Activated T-helper 1 cell treated with anti-CD3 and anti-CD28 coated beads, Interleukin-2, amount 50 U/mL, for 16 hours (primary cell): ENCODE measurements at regions not wholly inside any gene's neighbourhood (a gene's known extent, or its start where the extent isn't known, plus 50 kb on each side); places are given as distances from the start of the nearest gene placed in this dataset.
"Not testable (repeated sequence)": the region's sequence is repeated elsewhere in the genome, so short reads cannot be mapped to it uniquely, and the experiment has no call there.

ENCODE experiments used
- DNase-seq, 2 donors: peaks; one replicate each; pipeline ENCODE4 v3.0.0-alpha.2; 2020; ENCODE audit warnings: low read depth in 1 of 2, low spot score in 1 of 2

DNA sequence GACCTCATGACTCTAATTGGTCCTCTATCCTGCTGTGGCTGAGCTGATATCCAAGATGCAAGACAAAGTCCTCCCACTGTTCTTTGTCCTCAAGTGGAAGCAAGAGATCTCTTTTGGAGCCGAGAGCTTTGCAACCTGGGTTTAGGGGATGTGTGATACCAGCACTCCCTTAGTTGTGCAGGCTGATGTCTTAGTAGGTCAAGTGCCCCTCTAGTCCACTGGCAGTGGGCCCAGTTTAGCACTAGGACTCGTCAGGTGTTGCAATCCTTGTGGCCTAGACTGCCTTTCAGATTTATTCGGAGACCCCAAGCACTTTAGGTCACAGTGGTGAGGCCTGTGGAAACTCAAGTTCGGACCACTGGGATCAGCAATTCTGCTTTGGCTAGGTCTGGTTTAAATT, 64.0 kb downstream of the GPRASP3 start:
- no peak for DNase-seq

DNA sequence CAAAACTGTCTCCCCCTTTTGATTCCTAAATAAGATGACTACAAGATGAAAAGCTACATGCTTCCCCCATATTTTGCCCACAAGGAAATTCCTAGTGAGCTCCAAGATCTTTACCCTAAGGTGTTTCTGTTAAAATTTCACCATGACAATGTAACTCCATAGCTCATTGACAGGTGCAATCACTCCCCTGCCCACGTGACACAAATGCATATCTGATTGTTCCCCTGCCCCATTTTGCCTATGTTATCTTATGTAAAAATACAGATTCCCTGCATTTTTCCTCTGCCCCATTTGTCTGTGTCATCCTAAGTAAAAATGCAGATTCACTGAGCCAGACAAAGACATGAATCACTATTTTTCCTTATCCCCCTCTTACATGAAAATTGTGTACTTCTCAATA, 66.7 kb downstream of the GPRASP3 start:
- no peak for DNase-seq

- no peak for DNase-seq
These were observed 87.8 kb downstream of the GPRASP3 start for GRCh38 chrX:102808336-102808735.

DNA sequence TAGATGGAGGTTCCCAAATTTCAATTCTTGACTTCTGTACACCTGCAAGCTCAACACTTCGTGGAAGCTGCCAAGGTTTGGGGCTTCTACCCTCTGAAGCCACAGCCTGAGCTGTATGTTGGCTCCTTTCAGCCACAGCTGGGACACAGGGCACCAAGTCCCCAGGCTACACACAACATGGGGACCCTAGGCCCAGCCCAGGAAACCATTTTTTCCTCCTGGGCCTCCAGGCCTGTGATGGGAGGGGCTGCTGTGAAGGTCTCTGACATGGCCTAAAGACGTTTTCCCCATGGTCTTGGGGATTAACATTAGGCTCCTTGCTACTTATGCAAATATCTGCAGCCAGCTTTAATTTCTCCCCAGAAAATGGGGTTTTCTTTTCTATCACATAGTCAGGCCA, 97.7 kb downstream of the GPRASP3 start:
- not testable (repeated sequence) for DNase-seq

GRCh38 chrX:102832661-102833060, 104.4 kb upstream of the RAB40AL start:
- DNase-seq, result no peak

DNA sequence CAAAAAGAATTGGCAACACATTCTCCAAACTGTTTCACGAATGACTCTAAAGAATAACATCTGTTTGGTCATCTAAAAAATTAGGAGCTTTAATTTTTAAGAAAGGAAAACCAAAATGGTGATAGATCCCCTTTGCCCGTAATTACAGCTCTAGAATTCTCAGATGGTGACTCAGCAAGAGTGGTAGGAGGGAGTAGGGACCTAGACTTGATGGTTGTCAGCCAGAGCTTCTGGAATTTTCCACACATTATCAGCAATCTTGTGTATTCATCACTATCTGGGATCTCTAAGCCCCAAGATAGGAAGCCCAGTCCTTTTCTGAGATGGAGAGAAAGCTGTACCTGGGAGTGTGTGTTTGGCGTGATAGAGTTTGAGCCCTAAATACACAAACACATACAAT, 103.9 kb upstream of the RAB40AL start:
- no peak for DNase-seq

DNA sequence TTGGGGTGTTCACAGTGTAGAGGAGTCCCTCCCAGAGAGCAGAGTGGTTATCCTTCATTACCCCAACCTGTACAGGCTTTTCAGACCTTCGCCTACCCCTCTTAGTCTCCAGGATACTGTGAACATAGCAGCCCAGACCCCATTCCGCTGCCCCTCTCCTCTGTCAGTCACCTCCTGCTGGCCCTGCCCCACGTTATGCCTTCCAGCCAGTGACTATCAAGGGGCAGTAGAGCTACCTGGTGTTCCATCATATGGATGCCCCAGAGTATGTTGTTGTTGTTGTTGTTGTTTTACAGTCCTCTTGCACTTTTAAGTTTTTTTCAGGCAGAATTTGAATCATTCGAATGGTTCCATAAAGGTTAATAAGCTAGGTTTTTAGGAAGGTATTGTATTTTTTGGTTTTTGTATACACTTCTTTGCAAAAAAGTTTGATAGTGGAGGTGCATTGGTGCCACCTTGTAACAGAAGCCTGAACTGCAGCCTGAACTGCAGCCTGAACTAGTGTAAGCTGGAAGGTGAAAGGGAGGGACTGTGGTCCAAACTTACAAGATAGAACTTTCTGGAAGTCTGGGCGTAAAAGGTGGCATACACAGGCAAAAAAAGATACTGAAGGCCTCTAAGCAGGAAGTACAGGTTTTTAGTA, 101.4 kb upstream of the RAB40AL start:
- DNase-seq, result no peak

DNA sequence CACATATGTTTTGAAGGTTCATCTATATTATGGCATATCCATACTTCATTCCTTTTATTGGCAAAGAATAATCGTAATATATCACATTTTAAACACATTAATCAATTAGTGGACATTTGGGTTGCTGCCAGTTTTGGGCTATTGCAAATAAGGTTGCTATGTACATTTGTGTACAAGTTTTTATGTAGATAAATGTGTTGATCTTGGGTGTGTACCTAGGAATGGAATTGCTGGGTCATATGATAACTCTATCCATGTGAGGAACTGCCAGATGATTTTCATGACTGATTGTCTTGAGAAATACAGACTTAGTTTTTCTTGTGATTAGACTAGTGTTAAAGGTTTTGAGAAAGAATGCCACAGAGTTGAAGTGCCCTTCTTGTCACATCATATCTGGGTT, 99.2 kb upstream of the RAB40AL start:
- no peak for DNase-seq

DNA sequence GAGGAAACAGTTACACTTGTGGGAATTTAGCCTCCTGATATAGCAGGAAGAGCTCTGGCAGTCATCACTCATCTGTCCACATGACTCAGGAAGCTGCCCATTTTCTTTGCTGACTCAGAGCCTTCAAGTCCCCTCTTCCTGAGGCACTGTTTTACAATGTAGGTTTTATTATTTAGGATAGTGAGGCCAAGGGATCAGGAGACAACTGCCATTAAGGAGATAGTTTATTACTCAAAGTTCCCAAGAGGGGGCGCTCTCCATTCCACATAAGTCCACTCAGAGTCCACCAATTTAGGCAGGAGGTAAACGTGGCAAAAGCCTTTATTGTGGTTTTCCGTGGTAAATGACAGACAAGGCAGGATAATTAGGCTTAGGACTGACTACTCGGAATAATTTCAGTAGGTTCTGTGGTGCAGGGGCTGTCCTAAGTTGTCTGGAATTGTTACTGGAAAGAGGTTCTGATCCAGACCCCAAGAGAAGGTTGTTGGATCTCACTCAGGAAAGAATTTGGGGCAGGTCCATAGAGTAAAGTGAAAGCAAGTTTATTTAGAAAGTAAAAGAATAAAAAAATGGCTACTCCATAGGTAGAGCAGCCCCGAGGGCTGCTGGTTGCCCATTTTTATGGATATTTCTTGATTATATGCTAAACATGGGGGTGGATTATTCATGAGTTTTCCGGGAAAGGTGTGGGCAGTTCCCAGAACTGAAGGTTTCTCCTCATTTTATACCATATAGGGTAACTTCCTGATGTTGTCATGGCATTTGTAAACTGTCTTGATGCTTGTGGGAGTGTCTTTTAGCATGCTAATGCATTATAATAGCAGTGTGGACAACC, 96.0 kb upstream of the RAB40AL start:
- DNase-seq, result no peak

DNA sequence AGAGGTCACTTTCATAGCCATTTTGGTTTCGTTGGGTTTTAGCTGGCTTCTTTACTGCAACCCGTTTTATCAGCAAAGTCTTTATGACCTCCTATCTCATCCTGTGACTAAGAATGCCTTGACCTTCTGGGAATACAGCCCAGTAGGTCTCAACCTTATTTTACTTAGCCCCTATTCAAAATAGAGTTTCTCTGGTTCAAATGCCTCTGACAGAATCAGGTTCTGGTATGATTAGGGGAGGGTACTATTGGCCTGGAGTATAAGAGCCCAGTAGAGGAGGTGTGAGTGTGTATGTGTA, 95.4 kb upstream of the RAB40AL start:
- no peak for DNase-seq

DNA sequence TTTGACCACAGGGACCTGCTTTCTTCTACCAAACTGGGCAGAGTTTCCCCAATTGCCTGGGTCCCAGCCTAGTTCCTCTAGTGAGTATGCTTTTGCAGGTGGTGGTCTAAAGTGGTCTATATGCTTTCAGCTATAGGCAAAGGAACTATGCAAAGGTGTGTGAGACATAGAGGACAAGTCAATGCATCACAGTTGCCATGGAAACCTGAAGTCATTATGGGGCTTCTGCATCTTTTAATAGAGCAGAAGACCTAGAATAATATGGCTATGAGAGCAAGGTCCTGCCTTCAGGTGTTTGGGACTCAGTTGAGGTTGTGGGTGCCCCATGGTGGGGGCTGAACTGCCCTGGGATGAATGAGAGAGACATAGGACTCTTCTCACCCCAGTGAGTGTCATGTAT, 92.1 kb upstream of the RAB40AL start:
- DNase-seq, result no peak

DNA sequence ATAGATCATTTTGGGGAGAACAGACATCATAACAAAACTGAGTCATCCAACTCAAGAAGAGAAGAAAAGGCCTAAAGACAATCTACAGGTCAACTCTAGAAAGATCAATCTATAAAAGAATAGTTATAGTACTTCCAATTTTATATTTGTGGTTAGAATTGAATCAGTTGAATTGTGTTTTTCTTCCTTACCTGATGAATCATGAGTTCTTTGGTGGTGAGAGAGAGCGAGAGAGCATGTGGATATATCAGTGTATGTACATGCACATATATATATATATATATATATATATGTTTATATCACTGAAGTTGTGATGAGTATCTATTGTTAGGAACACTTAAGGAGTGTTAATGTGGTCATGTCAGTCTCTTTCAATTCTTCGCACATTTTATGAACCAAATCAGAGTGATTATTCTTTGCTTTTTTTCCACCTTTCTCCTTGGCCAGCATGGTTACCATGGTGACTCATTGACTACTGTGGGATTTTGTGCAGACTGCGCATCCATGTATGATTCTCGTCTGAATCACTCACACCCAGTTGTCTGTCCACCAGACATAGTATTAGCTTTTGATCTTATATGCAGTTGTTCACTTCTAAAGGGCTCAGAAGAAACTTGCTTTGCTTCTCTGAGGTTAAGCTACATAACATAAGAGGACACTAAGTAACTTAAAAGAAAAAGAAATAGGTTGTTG, 90.4 kb upstream of the RAB40AL start:
- DNase-seq, result no peak

DNA sequence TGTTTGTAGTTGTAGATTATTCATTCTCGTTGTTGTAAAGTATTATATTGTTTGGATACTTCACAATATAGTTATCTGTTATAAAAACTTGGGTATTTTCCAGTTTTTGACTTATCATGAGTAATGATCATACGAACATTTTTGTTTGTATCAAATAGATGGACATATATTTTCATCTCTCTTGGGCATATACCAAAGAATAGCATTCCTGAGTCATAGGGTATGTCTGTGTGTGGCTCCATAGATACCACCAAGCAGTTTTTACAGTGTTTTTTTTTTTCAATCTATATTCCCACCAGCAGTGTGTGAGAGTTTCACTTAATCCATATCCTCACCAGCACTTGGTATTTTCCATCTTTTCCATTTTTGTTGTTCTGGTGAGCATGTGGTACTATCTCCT, 89.7 kb upstream of the RAB40AL start:
- no peak for DNase-seq

DNA sequence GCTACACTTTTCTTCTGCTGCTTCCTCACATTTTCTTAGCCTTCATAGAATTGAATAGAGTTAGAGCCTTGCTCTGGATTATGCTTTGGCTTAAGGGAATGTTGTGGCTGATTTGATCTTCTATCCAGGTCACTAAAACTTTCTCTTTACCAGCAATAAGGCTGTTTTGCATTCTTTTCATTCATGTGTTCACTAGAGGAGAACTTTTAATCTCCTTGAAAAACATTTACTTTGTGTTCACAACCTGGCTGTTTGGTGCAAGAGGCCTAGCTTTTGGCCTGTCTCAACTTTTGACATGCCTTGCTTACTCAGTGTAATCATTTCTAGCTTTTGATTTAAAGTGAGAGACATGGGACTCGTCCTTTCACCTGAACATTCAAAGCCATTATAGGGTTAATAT, 87.7 kb upstream of the RAB40AL start:
- no peak for DNase-seq

DNA sequence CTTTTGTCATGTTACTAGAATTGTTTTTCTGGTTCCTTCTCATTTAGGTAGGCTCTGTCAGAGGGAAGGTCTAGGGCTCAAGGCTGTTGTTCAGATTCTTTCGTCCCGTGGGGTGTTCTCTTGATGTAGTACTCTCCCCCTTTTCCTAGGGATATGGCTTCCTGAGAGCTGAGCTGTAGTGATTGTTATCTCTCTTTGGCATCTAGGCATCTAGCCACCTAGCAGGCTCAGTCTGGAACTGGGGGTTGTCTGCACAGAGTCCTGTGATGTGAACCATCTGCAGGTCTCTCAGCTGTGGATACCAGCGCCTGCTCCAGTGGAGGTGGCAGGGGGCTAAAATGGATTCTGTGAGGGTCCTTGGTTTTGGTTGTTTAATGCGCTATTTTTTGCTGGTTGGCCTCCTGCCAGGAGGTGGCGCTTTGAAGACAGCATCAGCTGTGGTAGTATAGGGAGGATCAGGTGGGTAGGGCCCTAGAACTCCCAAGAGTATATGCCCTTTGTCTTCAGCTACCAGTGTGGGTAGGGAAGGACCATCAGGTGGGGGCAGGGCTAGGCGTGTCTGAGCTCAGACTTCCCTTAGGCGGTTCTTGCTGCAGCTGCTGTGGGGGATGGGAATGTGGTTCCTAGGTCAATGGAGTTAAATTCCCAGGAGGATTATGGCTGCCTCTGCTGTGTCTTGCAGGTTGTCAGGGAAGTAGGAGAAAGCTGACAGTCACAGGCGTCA, 78.1 kb upstream of the RAB40AL start:
- DNase-seq, result not testable (repeated sequence)

DNA sequence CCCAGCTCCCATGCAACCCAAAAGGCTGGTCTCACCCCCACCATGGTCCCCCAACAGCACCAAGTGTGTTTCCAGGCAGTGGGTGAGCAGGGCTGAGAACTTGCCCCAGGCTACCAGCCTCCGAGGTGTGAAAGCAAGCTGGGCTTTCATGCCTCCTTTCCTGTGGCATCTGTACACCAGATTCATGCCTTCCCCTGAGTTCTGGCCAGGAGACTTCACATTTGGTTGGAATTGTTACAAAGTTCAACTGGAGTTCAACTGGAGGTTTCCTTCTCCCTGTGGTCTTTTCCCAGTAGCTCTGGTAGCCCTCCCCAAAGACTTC, 77.6 kb upstream of the RAB40AL start:
- no peak for DNase-seq

GRCh38 chrX:102860235-102860634, 76.8 kb upstream of the RAB40AL start:
- DNase-seq, result no peak

GRCh38 chrX:102863735-102864134, 73.3 kb upstream of the RAB40AL start:
- peak; percentile 63 to 70 for DNase-seq

DNA sequence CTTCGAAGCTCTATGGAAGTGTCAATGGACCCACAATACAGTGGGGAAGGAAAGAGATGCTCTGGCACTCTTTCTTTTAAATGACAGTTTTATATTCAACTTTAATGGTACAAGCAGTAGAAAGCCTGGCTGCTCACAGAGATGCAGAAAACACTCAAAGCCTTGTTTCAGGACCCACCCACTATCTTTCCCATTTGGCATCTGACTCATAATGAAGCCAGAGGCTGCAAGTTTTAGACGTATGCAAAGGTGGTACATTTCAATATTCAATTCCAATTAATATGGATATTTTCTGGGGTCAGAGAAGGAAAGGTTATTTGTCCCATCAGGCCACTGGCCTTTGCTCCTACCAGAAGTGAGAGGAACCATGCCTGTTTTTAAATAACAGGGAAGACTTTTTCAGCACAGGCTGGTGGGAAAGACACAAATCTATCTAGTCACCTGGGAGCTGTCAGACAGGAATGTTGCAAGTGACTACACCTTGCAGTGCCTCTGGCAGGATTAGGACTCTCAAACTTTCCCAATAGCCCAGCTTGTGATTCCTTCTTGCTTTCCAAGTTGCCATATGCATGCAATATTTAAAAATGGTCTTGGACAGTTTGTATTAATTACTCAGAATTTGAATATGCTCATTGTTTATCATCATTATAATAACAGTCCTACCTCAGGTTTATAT, 70.0 kb upstream of the RAB40AL start:
- no peak for DNase-seq

DNA sequence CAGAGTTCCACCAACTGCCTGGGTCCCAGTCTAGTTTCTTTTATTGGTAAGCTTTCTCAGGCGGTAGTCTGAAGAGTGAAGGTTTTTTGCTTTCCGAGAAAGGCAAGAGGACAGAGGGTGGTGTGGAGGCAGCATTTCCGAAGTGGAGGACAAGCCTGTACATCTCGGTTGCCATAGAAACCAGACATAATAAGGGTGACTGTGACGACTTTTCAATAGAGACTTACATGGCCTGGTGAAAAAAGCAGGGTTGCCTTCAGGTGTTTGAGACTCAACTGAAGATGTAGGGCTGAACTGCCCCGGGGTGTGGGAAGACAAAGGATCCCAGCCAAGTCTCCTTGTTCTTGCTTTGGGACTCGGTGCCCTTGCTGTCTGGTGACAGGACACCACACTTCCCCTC, 53.6 kb upstream of the RAB40AL start:
- DNase-seq, result no peak
